ENCODE measurements at regions not wholly inside any gene's neighbourhood (a gene's known extent, or its start where the extent isn't known, plus 50 kb on each side); places are given as distances from the start of the nearest gene placed in this dataset.

DNA sequence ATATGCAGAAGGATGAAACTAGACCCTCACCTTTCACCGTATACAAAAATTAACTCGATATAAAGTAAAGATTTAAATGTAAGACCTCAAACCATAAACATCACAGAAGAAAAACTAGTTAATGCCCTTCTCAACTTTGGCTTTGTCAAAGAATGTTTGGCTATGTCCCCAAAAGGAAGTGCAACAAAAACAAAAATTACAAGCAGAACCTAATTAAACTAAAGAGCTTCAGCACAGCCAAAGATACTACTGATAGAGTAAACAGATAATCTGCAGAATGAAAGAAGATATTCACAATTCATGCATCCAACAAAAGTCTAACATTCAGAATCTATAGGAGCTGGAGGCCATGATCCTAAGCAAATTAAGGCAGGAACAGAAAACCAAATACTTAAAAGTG lies 824.6 kb upstream of the NEGR1 start:
- H3K4me1 ChIP-seq, result no peaks in the 10 kb centered on the region
- no peak overlapping the region for H3K27ac ChIP-seq
- H3K36me3 ChIP-seq, result no peaks in the 10 kb centered on the region
- H3K27me3 ChIP-seq, result no peaks in the 10 kb centered on the region
- no peak for DNase-seq (ENCODE audit: low spot score)
- TF ChIP-seq, protein P1, sequence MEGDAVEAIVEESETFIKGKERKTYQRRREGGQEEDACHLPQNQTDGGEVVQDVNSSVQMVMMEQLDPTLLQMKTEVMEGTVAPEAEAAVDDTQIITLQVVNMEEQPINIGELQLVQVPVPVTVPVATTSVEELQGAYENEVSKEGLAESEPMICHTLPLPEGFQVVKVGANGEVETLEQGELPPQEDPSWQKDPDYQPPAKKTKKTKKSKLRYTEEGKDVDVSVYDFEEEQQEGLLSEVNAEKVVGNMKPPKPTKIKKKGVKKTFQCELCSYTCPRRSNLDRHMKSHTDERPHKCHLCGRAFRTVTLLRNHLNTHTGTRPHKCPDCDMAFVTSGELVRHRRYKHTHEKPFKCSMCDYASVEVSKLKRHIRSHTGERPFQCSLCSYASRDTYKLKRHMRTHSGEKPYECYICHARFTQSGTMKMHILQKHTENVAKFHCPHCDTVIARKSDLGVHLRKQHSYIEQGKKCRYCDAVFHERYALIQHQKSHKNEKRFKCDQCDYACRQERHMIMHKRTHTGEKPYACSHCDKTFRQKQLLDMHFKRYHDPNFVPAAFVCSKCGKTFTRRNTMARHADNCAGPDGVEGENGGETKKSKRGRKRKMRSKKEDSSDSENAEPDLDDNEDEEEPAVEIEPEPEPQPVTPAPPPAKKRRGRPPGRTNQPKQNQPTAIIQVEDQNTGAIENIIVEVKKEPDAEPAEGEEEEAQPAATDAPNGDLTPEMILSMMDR (IDR thresholded peaks at IDR 0.05), result no peak
- H3K9me3 ChIP-seq, result no peaks in the 10 kb centered on the region
- no peak overlapping the region for H3K4me3 ChIP-seq

DNA sequence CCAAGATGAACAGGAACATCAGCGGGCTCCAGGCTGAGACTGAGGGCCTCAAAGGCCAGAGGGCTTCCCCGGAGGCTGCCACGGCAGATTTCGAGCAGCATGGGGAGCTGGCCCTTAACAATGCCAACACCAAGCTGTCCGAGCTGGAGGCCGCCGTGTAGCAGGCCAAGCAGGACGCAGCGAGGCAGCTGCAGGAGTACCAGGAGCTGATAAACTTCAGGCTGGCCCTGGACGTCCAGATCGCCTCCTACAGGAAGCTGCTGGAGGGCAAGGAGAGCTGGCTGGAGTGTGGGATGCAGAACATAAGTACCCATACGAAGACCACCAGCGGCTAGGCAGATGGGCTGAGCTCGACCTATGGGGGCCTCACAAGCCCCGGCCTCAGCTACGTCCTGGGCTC lies 823.4 kb upstream of the NEGR1 start:
- no peaks in the 10 kb centered on the region for H3K9me3 ChIP-seq
- no peaks in the 10 kb centered on the region for H3K4me1 ChIP-seq
- H3K36me3 ChIP-seq, result no peaks in the 10 kb centered on the region
- no peaks in the 10 kb centered on the region for H3K27me3 ChIP-seq
- no peak overlapping the region for H3K27ac ChIP-seq
- H3K4me3 ChIP-seq, result no peak overlapping the region
- no peak for DNase-seq (ENCODE audit: low spot score)
- TF ChIP-seq, protein P1 (IDR thresholded peaks at IDR 0.05), result no peak

DNA sequence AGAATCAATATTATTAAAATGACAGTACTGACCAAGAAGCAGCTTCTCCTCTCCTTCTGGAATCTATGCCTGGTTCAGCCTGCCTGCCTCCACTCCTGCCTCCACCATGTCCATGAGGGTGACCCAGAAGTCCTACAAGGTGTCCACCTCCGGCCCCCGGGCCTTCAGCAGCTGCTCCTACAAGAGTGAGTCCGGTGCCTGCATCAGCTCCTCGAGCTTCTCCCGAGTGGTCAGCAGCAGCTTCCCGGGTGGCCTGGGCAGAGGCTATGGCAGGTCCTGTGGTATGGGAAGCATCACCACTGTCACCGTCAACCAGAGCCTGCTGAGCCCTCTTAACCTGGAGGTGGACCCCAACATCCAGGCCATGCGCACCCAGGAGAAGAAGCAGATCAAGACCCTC lies 822.4 kb upstream of the NEGR1 start:
- H3K27ac ChIP-seq, result no peak overlapping the region
- no peaks in the 10 kb centered on the region for H3K9me3 ChIP-seq
- no peaks in the 10 kb centered on the region for H3K27me3 ChIP-seq
- no peak for DNase-seq (ENCODE audit: low spot score)
- TF ChIP-seq, protein P1 (IDR thresholded peaks at IDR 0.05), result no peak
- no peaks in the 10 kb centered on the region for H3K36me3 ChIP-seq
- no peak overlapping the region for H3K4me3 ChIP-seq
- no peaks in the 10 kb centered on the region for H3K4me1 ChIP-seq

DNA sequence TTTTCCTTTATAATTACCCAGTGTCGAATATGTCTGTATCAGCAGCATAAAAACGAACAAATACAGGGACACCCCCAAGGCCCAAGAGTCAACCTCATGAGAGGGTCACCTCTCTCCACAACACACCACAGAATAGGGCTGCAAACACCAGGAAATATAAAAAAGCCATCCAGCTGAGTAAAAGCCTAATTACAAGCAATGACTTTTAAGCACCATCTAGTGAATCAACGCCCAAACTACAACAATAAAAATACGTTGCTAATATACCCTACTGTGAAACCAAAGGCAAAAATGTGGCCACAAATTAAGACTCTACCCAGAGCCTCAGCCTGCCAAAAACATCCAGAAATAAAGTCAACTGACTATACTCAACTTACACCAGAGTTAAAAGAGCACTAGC lies 817.9 kb upstream of the NEGR1 start:
- Histone ChIP-seq H3K27me3 (no peaks in the 10 kb centered on the region), H3K4me1 (no peaks in the 10 kb centered on the region), H3K9me3 (no peaks in the 10 kb centered on the region), H3K36me3 (no peaks in the 10 kb centered on the region), H3K27ac (no peak overlapping the region), H3K4me3 (no peak overlapping the region)
- no peak for DNase-seq (ENCODE audit: low spot score)
- TF ChIP-seq, protein P1 (IDR thresholded peaks at IDR 0.05), result no peak

DNA sequence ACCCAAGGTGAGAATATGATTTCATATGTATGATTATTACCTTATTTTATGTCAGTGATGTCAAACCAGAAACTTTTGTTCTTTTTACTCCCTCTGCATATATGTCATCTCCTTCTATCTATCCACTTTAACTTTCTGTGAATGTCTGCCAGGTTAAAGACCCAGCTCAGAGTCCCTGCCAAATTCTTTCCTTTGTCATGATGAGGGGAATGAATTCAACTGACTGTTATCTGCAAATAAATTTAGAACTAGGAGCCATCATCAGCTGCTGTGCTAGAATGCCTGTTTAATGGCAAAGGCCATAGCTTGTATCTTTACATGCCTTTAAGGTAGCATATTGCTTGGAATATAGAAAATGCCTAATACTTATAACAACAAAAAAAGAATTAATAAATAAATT lies 815.6 kb upstream of the NEGR1 start:
- Histone ChIP-seq H3K27me3 (no peaks in the 10 kb centered on the region), H3K4me1 (no peaks in the 10 kb centered on the region)
- DNase-seq (ENCODE audit: low spot score), result no peak

DNA sequence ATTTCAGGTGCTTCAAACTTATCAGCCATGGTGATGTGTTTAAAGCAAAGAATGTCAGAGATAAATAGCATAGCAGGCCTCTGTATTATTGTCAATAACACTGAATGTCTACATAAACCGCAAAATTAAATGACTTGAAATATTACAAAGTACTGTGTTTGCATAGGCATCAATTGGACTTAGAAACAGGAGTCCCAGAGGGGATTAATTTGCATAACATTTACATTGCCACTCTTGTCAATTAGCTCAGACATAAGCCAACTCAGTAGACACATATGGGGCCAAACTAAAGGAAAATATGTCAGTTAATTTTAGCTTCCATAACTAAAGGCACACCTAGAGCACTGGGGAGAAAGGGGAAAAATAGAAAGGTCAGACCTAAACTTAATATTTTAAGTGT lies 814.5 kb upstream of the NEGR1 start:
- Histone ChIP-seq H3K27ac (no peak overlapping the region), H3K36me3 (no peaks in the 10 kb centered on the region), H3K9me3 (no peaks in the 10 kb centered on the region), H3K27me3 (no peaks in the 10 kb centered on the region), H3K4me3 (no peak overlapping the region), H3K4me1 (no peaks in the 10 kb centered on the region)
- no peak for DNase-seq (ENCODE audit: low spot score)
- TF ChIP-seq, protein P1 (IDR thresholded peaks at IDR 0.05), result no peak

More for the DNA sequence above, 815.6 kb upstream of the NEGR1 start:
- TF ChIP-seq, protein P1 (IDR thresholded peaks at IDR 0.05), result no peak
- Histone ChIP-seq H3K9me3 (no peaks in the 10 kb centered on the region), H3K36me3 (no peaks in the 10 kb centered on the region), H3K27ac (no peak overlapping the region), H3K4me3 (no peak overlapping the region)

Measured in right atrium auricular region (tissue), 2 donors.